Activated CD4-positive, alpha-beta T cell treated with anti-CD3 and anti-CD28 coated beads, Interleukin-2, amount 50 U/mL, for 24 hours (primary cell): ENCODE measurements at regions not wholly inside any gene's neighbourhood (a gene's known extent, or its start where the extent isn't known, plus 50 kb on each side); places are given as distances from the start of the nearest gene placed in this dataset.
"Not testable (repeated sequence)": the region's sequence is repeated elsewhere in the genome, so short reads cannot be mapped to it uniquely, and the experiment has no call there.

ENCODE experiments used
- DNase-seq, 2 donors: peaks; one replicate each; pipeline ENCODE4 v3.0.0-alpha.2; 2020; ENCODE audit warnings: low read depth in 1 of 2, low spot score in 1 of 2

DNA sequence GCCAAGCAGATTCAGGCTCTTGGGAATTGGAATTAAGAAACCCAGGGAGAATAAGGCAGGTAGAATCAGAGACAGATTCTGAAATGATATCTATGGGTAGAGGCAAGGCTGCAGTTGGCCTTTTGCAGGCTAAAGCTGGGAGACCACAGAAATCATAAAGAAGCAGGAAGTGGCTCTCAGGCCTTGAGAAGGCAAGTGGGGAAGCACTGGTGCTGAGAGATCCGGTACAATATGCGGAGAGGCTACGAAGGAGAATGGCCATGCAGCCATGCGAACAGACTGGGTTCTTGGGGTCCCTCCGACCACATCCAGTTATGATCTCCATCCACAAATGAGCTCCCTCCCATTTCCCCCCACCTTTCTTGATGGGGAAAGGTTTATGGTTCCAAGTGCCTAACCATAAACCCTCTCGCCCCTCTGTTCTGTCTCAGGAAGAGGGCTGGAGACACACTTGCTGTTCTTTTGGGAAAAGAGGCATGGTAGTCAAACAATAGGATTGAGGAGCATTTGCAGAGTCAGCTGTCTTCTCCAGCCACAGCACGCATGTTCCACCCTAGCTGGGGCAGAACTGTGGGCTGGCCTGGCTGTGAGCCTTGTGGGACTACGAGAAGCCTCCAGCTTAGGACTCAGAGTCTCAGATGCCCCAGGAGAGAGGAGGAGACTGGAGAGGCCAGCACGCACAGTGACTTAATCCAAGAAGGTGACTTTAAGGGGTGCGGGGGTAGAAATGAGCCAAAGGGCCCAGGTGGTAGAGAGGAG lies 99.6 kb downstream of the RPLP1 start:
- DNase-seq = no peak

DNA sequence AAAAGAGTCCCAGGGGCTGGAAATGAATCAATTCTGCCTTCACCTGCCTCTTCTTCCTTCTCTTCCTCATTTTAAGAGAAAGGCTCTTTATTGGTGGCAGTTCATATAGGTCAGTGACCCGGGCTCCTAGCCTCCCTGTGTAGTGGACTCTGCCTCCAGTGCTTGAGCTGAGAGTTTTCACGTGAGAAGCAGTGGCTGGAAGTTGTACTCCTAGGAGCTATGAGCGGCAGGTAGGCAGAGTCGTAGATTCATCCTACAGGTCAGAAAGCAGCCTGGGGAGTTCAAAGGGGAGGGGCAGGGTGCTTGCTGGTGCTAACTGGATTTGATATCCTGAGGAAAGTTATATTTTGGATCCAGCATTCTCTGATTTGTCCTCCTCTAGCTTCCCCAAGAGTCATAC lies 101.1 kb downstream of the RPLP1 start:
- DNase-seq = no peak

DNA sequence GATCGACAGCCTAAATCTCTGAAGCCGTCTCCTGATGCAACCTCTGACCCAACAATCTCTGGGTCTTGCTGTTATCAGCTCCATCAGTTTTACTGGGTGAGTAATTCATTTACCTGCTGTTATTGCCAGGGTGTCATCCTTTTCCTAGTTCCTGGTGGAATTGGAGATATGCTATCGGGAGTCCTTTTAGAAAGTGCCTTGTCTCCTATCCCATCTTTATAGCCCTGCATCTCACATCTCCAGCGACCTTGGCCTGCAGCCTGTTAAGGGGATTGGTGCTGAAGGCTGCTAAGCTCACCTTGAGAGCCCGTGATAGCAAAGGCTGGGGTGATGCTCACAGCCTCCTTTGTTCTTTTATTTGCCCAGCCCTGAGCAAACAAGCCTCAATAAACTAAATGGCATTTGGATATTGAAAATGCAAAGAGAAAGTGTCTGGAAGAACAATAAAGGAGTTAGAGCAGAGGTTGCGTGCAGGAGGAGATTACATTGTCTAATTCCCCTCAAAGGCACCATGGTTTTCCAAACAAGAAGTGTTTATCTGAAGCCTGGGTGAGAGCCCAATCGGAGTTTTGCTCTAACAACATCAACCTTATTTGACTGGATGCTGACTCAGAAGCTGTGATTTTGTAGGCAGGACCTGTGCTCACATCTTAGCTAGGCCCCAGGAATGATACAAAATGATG lies 101.8 kb downstream of the RPLP1 start:
- no peak for DNase-seq

DNA sequence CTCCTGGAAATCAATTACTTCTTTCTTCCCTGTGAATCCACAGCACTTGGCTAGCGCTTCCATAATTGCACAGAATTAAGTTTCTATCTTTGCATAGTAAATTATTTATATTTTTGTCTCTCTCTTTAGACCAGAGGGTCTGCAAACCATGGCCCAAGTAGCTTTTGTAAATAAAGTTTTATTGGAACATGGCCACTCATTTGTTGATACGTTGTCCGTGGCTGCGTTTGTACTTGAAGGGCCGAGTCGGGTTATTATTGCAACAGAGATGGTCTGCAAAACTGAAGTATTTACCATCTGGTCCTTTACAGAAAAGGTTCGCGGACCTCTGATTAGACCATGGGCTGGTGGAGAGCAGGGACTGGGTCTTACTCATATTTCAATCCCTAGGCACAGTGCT lies 102.5 kb downstream of the RPLP1 start:
- no peak for DNase-seq

DNA sequence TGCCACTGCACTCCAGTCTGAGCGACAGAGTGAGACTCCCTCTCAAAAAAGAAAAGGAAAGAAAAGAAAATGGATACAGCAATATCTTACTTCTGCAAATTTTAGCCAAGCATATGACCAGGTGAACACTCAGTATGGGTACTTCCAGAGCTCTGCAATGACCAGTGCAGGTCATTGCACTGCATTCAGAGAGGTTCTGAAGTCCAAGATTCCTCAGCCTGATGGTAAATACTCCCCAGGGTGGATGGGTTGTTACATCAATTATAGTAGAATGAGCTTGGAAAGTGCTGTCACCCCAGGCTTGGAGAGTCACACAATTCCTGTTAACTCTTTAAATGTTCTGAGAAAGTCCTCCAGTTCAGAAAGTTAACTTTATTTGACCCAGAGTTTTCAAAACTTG lies 103.7 kb downstream of the RPLP1 start:
- no peak for DNase-seq

DNA sequence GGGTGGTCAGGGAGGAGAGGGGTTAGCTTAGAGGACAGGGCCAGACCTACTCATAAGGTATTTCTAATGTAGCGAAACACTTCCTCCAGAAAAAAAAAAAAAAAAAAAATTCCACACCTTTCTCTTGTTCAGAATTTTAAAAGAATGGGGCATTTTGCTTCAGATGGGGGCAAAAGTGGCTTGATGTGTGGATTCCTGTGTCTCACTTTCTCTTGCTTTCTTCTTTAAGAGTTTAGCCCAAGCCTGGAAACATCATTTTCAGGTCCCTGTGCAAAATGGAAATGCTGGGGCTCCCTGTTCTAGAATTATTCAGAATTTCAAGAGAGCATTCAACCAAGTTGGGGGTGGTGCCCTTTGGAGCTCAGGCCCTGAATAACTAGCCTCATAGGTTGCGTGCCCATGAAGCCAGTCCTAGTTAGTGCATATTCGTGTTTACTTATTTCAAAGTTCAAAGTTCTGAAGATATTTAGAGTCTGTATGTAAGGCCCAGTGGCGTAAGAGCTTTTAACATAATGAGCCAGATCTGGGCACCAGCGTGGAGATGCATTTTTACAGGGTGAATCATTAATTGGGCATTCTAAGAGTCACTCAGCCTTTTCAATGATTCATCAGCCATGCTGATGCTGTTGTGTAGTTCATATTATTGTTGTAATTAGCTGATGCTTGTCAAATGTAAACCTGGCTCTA lies 104.5 kb downstream of the RPLP1 start:
- DNase-seq = no peak

DNA sequence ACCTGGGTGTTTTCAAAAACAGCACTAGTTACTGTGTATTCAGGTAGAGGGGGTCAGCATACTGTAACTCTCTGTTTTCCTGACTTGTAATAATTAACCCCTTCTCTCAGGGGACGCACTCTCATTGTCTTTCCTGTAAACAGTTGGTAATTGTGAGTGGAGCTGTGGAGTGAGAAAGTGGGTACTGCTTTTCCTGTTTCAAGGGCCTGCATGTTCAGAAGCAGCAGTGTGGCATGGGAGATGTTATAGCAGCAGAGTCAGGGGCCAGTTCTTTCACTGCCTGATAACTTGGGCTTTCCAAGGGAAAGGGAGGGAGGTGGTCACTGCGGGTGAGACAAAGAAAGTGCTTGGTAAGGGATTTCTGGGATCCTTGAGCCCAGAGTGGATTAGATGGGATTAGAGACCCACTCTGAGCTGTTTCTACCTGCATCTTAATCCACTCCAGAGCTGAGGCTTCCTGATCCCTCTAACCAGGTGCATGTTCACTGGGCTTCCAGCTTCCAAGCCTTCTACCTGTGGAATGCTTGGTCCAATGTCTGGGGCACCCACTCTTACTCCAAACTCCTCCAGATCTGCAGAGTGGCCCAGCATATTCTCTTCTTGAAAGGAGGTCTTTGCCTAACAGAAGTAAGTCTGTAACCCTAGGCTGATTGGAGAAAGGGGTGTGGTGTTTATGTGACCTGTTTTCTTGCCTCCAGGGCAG lies 105.2 kb downstream of the RPLP1 start:
- DNase-seq = no peak

DNA sequence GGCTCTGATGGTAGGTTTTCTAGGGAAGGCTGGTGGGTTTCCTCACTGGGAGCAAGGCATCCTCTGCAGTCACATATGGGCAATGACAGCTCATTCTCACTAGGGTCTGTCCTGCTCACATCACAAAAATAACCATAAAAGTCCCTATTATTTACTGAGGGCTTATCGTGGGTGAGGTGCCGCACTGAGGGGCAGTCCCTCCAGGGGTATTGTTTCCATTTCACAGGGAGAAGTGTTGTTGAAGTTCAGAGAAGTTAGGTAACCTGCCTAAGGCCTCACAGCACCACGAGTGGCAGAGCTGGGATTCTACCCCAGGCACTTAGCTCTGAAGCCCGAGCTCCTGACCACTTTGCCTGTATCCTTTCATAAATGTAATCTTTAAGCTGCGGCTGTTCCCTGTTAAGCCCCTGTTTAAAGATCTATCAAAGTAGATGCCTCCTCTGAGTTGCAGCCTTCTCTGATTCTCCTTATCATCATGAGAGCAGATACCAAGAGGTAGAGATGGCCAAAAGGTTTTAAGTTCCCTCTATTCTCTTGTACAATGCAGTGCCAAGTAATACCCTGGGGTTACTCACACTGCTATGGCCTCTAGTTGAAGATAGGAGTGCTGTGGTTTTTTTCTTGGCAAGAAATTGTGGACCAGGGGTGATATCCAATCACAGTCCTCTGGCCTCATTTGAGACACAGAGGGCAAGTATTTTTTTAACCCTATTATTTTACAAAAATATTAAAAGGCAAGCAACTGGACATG lies 107.0 kb downstream of the RPLP1 start:
- DNase-seq = no peak

DNA sequence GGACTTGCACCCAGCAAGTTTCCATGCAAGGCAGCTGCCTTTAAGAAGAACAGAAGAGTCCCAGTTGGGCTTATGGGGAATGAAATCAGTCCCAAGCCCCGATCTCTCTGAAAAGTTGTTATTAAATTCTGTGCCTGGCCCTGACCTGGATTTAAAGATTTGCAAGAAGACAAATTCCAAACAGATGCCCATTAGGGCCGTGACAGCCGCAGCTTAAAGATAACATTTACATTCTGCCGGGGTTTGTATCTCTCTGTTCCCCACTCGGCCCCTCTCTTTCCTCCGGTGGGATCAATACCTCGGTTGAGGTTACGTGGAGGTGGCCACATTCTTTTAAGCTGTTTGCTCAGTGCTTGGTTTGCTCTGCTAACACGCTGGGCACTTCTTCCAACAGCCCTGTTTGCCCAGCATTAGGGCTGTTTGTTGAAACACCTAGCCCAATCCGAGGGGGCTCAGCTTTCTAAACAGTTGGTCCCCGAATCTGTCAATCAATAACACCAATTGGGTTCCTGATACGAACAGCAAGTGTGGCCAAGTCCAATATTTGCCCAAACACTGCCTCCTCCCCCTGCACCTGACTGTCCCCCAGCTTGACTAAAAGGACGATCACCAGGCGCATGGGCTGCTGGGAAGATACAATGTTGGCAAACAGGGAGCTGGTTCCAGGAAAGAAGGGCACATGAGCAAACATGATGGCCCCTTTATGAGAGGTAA lies 108.6 kb downstream of the RPLP1 start:
- DNase-seq = no peak

DNA sequence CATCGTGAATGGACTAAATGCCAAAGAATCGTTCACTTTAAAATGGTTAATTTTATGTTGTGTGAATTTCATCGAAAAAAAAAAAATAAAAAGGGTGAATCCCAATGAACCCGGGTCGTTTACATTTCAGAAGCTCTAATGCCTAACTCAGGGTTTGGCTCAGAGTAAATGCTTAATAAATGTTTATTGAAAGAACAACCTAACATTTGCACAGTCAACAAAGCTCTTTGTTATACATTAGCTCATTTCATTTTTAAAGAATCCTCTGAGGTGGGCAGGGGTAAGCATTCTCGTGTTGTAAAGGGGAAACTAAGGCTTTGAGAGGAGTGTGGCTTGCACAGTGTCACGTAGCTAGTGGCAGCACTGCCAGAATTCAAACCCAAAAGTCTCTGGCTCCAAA lies 109.5 kb downstream of the RPLP1 start:
- no peak for DNase-seq

DNA sequence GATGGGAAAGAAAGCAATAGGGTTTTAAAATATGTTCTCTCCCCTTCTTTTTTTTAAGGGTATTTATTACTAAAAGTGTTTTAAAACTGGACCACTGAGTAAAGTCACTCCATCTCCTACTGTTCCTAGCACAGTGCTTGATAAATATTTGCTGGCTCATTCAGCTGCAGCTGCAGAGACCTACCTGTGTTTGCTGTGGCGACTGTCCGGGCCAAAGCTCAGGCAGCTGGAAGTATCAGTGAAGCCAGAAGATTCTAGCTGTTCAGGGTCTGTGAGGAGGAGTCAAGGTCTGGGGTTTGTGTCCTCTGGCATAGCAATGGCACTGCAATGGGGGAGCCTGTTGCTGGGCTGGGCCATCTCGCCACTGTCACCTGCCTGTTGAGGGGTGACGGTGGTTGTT lies 109.9 kb downstream of the RPLP1 start:
- no peak for DNase-seq

DNA sequence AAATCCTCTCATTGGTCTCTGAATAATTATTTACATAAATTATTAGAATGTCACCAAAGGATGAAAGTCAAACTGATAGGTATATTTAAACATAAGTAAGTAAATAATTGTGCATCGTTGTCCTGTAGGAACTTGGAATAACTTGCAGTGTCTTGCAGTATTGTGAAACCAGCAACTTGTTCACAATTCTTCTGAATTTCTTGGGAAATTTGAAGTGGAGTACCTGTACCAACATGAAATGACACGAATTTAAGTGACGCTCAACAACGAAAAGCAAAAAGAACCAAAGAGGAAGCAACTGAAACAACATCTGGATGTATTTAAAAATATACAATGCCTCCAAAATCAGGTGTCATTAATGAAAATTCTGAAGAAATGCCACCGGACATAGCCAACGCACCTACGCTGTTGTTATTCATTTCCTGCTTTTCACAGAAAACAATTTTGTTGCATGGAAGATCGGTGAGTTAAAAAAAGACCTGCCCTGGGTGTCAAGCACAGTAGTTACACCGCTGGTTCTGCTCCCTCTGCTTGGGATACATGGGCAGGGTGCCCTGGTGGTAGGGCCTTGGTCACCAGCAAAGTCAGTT lies 112.5 kb downstream of the RPLP1 start:
- no peak for DNase-seq

DNA sequence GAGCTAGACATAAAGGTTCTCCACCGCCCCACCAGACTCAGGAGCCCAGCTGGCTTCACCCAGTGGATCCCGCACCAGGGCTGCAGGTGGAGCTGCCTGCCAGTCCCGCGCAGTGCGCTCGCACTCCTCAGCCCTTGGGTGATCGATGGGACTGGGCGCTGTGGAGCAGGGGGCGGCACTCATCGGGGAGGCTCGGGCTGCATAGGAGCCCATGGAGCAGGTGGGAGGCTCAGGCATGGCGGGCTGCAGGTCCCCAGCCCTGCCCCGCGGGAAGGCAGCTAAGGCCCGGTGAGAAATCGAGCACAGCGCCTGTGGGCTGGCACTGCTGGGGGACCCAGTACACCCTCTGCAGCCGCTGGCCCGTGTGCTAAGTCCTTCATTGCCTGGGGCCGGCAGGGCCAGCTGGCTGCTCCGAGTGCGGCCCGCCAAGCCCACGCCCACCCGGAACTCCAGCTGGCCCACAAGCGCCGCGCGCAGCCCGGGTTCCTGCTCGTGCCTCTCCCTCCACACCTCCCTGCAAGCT lies 114.7 kb downstream of the RPLP1 start:
- DNase-seq = not testable (repeated sequence)

DNA sequence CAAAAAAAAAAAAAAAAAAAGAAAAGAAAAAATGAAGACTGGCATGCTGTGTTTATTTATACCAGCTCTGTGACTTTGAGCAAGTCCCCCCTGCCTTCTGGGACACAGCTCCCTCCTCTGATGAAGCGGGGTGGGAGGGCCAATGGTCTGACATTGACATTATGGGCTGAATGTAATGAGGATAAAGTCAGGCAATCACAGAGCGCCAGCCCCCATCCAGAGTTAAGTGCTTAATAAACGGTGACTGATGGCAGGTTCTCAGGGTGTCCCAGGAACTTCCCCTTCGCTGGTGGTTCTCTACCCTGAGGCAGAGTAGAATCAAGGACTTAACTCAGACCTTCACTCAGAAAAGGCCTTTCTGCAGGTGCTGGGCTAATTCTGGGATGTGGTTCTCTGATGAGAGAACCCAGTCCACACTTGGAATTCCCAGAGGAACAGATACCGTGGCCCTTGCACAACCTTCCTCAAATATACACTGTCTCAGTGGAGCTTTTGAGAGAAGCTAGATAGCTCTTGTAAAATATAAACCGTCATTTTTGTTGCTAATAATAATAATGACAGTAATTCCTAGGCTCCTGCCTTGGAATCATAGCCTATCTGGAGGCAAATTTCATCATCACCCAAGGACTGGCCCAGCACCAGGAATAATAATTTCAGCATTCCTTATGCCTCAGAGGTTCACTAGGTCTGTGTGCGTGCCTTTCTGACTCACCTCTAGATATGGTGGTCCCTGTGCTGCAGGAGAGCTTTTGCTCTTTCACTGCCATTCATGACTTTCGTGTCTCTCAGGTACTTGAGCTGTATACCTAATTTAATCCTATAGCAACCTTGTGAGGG lies 115.8 kb downstream of the RPLP1 start:
- no peak for DNase-seq

DNA sequence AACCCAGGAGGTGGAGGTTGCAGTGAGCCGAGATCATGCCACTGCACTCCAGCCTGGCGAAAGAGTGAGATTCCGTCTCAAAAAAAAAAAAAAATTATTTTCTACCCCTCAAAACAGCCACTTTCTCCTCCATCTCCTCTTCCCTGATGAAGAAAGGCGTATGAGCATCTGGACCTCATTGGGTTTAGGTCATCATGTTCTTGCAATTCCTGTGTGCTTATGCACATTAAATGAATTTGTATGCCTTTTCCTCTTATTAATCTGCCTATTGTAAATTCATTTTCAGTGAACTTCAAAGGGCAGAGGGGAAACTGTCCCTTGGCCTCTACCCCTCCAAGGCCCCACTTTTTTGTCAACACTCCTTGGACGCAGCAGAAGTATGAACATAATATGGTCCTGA lies 117.8 kb downstream of the RPLP1 start:
- no peak for DNase-seq

DNA sequence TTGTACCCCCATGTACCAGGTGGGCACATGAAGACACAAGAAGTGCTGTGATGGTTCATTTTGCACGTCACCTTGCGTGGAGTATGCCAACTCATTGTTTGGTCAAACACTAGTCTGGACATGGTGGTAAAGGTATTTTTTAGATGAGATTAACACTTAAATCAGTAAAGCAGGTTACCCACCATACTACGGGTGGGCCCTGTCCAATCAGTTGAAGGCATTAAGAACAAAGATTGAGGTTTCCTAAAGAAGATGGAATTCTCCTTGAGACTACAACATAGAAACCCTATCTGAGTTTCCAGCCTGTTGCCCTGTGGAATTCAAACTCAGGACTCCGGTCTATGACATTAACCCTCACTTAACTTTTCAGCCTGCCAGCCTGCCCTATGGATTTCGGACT lies 118.4 kb downstream of the RPLP1 start:
- DNase-seq = no peak

DNA sequence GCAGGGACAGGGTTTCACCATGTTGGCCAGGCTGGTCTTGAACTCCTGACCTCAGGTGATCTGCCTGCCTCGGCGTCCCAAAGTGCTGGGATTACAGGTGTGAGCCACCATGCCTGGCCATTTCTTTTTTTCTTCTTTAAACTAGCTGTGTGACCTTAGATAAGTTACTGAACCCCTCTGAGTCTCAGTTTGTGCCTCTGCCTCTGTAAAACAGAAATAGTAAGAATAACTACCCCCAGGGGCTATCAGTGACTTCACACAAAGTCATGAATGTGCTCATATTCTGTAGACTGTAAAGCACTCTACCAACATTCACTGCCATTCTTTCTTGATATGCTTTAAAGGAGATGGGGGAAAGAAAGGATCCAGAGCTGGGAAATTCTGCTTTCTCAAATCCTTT lies 120.7 kb downstream of the RPLP1 start:
- DNase-seq = not testable (repeated sequence)

DNA sequence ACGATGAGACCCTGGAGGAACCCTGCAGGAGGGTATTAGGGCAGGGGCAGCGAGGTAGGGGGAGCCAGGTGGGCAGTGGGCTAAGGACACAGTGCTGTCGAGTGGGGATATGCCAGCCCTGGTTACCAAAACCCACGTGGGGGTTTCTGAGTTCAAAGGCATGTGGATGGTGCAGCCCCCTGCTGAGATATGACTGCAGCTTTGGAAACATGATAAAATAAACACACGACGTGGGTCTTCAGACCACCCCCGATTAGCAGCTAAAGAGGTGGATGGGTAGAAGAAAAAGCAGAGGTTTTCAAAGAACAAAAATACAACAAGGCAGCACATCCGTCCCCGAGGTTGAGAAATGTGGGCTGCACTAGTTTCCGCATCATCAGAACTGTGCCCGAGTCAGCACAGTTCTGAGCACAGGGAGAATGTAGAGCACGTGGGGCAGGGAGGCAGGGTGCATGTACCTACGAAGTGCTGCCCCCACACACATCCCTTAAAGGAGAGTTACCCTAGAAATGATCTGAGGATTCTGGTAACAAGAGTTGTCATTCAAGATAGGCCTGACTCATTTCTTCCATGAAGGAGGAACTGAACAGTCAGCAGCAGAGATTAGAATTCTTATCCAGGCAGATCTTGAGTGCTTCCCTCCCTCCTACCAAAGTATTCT lies 121.3 kb downstream of the RPLP1 start:
- peak; percentile 14 to 37 for DNase-seq
